ENCODE measurements at regions not wholly inside any gene's neighbourhood (a gene's known extent, or its start where the extent isn't known, plus 50 kb on each side); places are given as distances from the start of the nearest gene placed in this dataset.
"Not testable (repeated sequence)": the region's sequence is repeated elsewhere in the genome, so short reads cannot be mapped to it uniquely, and the experiment has no call there.

- TF ChIP-seq CTCF (IDR thresholded peaks at IDR 0.05; ENCODE audit: low read depth, low read length, missing control alignments), result no peak
- no peak for DNase-seq (ENCODE audit: low read depth)
Observed at GRCh38 chr17:33572615-33573014, 279.5 kb upstream of the ASIC2 start.

DNA sequence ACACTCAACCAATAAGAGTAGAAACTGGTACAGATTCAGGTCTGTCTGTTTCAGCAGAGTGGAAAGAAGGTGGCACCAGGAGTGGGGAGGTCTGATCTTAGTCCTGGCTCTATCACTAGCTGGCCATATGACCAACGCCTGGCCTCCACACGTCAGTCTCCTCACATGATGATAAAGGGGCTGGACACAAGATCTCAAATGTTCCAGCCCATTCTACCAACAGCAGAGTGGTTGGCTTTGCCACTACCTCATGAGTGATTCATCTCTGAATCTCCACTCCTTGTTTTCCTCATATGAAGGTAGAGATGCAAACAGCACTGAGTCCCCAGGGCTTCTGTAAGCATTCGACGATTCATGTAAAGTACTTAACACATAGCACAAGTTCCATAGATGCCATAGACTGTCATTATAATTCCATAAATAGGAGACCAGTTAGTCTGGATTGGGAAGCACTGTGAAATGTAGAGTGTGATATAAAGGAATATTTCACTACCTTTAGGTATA, 281.9 kb upstream of the ASIC2 start:
- TF ChIP-seq CTCF (IDR thresholded peaks at IDR 0.05; ENCODE audit: low read depth, low read length, missing control alignments), result no peak
- H3K4me3 ChIP-seq (ENCODE audit: low read depth, low read length), result no peak overlapping the region
- DNase-seq (ENCODE audit: low read depth), result no peak

More at GRCh38 chr17:33572615-33573014, 279.5 kb upstream of the ASIC2 start:
- H3K4me3 ChIP-seq (ENCODE audit: low read depth, low read length), result no peak overlapping the region

DNA sequence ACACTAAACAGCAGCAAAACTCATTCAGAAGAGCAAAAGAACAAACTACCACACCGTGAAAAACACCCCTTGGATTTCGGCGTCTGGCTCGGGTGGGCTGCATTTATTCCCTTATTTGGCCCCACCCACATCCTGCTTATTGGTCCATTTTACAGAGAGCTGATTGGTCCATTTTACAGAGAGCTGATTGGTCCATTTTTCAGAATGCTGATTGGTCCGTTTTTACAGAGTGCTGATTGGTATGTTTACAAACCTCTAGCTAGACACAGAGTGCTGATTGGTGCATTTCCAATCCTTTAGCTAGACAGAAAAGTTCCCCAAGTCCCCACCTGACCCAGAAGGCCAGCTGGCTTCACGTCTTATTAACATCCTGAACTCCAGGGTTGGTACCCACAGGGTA, 286.6 kb upstream of the ASIC2 start:
- not testable (repeated sequence) for DNase-seq (ENCODE audit: low read depth); H3K4me3 ChIP-seq (ENCODE audit: low read depth, low read length)

DNA sequence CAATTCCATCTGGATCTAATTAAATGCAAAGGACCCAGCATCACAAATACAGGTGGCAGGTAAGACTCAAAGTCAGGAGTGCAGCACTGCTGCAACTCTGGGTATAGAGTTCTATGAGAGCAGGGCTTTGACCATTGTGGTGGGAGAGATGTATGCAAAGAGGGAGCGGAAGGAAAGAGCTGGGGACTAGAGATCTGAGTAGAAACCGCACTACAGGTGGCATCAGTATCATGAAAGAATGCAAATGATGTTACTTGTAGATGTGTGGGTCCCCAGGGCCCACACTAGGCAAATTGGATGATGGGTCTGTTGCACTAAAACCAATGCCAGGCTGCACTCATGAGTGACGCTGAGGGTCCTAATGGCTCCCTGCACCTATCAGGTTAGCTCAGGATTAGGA, 287.1 kb upstream of the ASIC2 start:
- DNase-seq (ENCODE audit: low read depth), result peak; percentile 3
- TF ChIP-seq CTCF (IDR thresholded peaks at IDR 0.05; ENCODE audit: low read depth, low read length, missing control alignments), result no peak
- no peak overlapping the region for H3K4me3 ChIP-seq (ENCODE audit: low read depth, low read length)

GRCh38 chr17:33582661-33583060, 289.6 kb upstream of the ASIC2 start:
- H3K4me3 ChIP-seq (ENCODE audit: low read depth, low read length), result no peak overlapping the region
- no peak for DNase-seq (ENCODE audit: low read depth)
- no peak for TF ChIP-seq CTCF (IDR thresholded peaks at IDR 0.05; ENCODE audit: low read depth, low read length, missing control alignments)

- no peak for TF ChIP-seq CTCF (IDR thresholded peaks at IDR 0.05; ENCODE audit: low read depth, low read length, missing control alignments)
- H3K4me3 ChIP-seq (ENCODE audit: low read depth, low read length), result no peak overlapping the region
- DNase-seq (ENCODE audit: low read depth), result no peak
Observed at GRCh38 chr17:33583518-33584417, 290.7 kb upstream of the ASIC2 start.

- no peak for TF ChIP-seq CTCF (IDR thresholded peaks at IDR 0.05; ENCODE audit: low read depth, low read length, missing control alignments)
- no peak overlapping the region for H3K4me3 ChIP-seq (ENCODE audit: low read depth, low read length)
Observed at GRCh38 chr17:33593991-33594390, 300.9 kb upstream of the ASIC2 start.

More at GRCh38 chr17:33593991-33594390, 300.9 kb upstream of the ASIC2 start:
- no peak for DNase-seq (ENCODE audit: low read depth)

Measured in GM12864 (cell line).